Suprapubic skin (tissue), 4 donors: ENCODE measurements at regions not wholly inside any gene's neighbourhood (a gene's known extent, or its start where the extent isn't known, plus 50 kb on each side); places are given as distances from the start of the nearest gene placed in this dataset.
"Not testable (repeated sequence)": the region's sequence is repeated elsewhere in the genome, so short reads cannot be mapped to it uniquely, and the experiment has no call there.

Experiments used
- EP300 ChIP-seq: sonication (generic); formaldehyde crosslinking; IDR thresholded peaks from one replicate; pipeline ENCODE4 v1.6.1; 2017; ENCODE audit warnings: antibody characterized with exemption
- POLR2AphosphoS5 ChIP-seq, 3 donors: sonication (generic); formaldehyde crosslinking; IDR thresholded peaks; one replicate each; pipeline ENCODE4 v1.6.1; 2017; ENCODE audit warnings: antibody characterized with exemption in 3 of 3
- TF ChIP-seq, protein P1 (sequence below), 2 donors: fragments of 200-600 bp in 1 of 2; fragments of 450-650 bp in 1 of 2; sonication (generic) in 1 of 2; IDR thresholded peaks; one replicate each; pipeline ENCODE4 v1.5.1; 2016 to 2019; ENCODE audit warnings: antibody characterized with exemption in 2 of 2, mild to moderate bottlenecking in 1 of 2, moderate library complexity in 1 of 2

GRCh38 chr17:20670506-20670905, 91.0 kb downstream of the CDRT15L2 start:
- TF ChIP-seq, protein P1, sequence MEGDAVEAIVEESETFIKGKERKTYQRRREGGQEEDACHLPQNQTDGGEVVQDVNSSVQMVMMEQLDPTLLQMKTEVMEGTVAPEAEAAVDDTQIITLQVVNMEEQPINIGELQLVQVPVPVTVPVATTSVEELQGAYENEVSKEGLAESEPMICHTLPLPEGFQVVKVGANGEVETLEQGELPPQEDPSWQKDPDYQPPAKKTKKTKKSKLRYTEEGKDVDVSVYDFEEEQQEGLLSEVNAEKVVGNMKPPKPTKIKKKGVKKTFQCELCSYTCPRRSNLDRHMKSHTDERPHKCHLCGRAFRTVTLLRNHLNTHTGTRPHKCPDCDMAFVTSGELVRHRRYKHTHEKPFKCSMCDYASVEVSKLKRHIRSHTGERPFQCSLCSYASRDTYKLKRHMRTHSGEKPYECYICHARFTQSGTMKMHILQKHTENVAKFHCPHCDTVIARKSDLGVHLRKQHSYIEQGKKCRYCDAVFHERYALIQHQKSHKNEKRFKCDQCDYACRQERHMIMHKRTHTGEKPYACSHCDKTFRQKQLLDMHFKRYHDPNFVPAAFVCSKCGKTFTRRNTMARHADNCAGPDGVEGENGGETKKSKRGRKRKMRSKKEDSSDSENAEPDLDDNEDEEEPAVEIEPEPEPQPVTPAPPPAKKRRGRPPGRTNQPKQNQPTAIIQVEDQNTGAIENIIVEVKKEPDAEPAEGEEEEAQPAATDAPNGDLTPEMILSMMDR (IDR thresholded peaks at IDR 0.05): not testable (repeated sequence)
- not testable (repeated sequence) for TF ChIP-seq POLR2AphosphoS5 (IDR thresholded peaks at IDR 0.05); EP300
